ENCODE measurements at regions not wholly inside any gene's neighbourhood (a gene's known extent, or its start where the extent isn't known, plus 50 kb on each side); places are given as distances from the start of the nearest gene placed in this dataset.

DNA sequence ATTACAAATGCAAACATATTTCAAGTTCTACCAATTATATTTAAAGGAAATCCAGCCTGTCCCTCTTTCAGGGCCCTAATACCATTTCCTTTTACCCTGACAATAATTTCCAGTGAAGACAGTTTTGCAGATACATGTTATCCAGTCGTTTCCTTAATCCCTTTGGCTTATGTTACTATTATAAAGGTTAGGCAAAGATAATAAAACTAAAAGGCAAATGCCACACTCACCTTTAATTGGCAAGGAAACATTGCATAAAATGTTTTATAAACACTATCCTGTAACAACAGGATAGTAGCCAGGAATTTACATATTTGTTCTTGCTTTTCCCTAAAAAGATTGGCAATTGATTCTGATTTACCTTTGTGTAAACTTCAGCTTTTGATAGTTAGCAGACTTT is 168.7 kb downstream of the AEBP2 start:
- DNase-seq (ENCODE audit: low spot score) = no peak
- TF ChIP-seq, protein P1, sequence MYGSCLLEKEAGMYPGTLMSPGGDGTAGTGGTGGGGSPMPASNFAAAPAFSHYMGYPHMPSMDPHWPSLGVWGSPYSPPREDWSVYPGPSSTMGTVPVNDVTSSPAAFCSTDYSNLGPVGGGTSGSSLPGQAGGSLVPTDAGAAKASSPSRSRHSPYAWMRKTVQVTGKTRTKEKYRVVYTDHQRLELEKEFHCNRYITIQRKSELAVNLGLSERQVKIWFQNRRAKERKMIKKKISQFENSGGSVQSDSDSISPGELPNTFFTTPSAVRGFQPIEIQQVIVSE (CRISPR knock-in tag; IDR thresholded peaks at IDR 0.05; ENCODE audit: borderline replicate concordance) = no peak
- TF ChIP-seq, protein P2, sequence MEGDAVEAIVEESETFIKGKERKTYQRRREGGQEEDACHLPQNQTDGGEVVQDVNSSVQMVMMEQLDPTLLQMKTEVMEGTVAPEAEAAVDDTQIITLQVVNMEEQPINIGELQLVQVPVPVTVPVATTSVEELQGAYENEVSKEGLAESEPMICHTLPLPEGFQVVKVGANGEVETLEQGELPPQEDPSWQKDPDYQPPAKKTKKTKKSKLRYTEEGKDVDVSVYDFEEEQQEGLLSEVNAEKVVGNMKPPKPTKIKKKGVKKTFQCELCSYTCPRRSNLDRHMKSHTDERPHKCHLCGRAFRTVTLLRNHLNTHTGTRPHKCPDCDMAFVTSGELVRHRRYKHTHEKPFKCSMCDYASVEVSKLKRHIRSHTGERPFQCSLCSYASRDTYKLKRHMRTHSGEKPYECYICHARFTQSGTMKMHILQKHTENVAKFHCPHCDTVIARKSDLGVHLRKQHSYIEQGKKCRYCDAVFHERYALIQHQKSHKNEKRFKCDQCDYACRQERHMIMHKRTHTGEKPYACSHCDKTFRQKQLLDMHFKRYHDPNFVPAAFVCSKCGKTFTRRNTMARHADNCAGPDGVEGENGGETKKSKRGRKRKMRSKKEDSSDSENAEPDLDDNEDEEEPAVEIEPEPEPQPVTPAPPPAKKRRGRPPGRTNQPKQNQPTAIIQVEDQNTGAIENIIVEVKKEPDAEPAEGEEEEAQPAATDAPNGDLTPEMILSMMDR (IDR thresholded peaks at IDR 0.05) = no peak
- H3K9me3 Mint-ChIP-seq = peaks cover 30% of the 10 kb centered on the region
- H3K4me3 Mint-ChIP-seq = no peak overlapping the region
- H3K4me1 Mint-ChIP-seq = peaks cover 4% of the 10 kb centered on the region; the same call in 1 of the 2 replicates
- POLR2A ChIA-PET = no interaction called here
- H3K36me3 Mint-ChIP-seq = peaks cover 22% of the 10 kb centered on the region
- H3K27me3 Mint-ChIP-seq (ENCODE audit: low read depth) = no peaks in the 10 kb centered on the region; the same call in none of the 2 replicates
- CTCF ChIA-PET = no interaction called here
- no peak for ATAC-seq
- H3K27ac Mint-ChIP-seq = no peak overlapping the region

DNA sequence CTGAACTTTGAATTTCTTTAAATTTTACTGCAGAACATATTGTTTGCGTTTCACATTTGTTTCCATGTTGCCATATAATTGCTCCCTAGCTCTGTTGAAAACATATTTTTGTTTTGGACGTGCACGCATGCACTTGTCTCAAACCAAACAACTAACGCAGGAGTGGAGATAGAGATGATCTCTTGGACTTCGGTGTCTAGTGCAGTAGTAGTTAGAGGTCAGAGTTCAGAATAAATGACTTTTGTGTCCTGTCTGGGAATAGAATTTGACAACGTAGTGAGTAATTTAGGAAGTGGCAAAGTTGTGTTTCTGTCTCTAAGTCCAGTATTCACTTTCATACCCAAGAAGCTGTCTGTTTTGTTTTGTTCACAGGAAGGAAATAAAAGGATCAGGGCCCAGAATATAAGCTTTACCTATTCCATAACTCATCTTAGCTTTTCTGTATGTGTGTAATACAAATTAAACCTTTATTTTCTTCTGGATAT is 173.8 kb downstream of the AEBP2 start:
- H3K27ac Mint-ChIP-seq = peak overlapping the region; percentile 0; the same call in 1 of the 2 replicates
- no peak for TF ChIP-seq GTF2I (CRISPR knock-in tag; conservative IDR thresholded peaks at IDR 0.05)
- no peak for TF ChIP-seq ZNF423 (CRISPR knock-in tag; IDR thresholded peaks at IDR 0.05)
- TF ChIP-seq, protein P3, sequence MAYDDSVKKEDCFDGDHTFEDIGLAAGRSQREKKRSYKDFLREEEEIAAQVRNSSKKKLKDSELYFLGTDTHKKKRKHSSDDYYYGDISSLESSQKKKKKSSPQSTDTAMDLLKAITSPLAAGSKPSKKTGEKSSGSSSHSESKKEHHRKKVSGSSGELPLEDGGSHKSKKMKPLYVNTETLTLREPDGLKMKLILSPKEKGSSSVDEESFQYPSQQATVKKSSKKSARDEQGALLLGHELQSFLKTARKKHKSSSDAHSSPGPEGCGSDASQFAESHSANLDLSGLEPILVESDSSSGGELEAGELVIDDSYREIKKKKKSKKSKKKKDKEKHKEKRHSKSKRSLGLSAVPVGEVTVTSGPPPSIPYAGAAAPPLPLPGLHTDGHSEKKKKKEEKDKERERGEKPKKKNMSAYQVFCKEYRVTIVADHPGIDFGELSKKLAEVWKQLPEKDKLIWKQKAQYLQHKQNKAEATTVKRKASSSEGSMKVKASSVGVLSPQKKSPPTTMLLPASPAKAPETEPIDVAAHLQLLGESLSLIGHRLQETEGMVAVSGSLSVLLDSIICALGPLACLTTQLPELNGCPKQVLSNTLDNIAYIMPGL (CRISPR knock-in tag; IDR thresholded peaks at IDR 0.05) = no peak
- TF ChIP-seq, protein P4, sequence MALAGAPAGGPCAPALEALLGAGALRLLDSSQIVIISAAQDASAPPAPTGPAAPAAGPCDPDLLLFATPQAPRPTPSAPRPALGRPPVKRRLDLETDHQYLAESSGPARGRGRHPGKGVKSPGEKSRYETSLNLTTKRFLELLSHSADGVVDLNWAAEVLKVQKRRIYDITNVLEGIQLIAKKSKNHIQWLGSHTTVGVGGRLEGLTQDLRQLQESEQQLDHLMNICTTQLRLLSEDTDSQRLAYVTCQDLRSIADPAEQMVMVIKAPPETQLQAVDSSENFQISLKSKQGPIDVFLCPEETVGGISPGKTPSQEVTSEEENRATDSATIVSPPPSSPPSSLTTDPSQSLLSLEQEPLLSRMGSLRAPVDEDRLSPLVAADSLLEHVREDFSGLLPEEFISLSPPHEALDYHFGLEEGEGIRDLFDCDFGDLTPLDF (CRISPR knock-in tag; IDR thresholded peaks at IDR 0.05) = no peak
- TF ChIP-seq, protein P5, sequence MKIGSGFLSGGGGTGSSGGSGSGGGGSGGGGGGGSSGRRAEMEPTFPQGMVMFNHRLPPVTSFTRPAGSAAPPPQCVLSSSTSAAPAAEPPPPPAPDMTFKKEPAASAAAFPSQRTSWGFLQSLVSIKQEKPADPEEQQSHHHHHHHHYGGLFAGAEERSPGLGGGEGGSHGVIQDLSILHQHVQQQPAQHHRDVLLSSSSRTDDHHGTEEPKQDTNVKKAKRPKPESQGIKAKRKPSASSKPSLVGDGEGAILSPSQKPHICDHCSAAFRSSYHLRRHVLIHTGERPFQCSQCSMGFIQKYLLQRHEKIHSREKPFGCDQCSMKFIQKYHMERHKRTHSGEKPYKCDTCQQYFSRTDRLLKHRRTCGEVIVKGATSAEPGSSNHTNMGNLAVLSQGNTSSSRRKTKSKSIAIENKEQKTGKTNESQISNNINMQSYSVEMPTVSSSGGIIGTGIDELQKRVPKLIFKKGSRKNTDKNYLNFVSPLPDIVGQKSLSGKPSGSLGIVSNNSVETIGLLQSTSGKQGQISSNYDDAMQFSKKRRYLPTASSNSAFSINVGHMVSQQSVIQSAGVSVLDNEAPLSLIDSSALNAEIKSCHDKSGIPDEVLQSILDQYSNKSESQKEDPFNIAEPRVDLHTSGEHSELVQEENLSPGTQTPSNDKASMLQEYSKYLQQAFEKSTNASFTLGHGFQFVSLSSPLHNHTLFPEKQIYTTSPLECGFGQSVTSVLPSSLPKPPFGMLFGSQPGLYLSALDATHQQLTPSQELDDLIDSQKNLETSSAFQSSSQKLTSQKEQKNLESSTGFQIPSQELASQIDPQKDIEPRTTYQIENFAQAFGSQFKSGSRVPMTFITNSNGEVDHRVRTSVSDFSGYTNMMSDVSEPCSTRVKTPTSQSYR (CRISPR knock-in tag; IDR thresholded peaks at IDR 0.05) = no peak
- H3K27me3 Mint-ChIP-seq (ENCODE audit: low read depth) = no peaks in the 10 kb centered on the region; the same call in none of the 2 replicates
- POLR2A ChIA-PET = no interaction called here
- H3K4me1 Mint-ChIP-seq = peaks cover 28% of the 10 kb centered on the region
- H3K9me3 Mint-ChIP-seq = peaks cover 22% of the 10 kb centered on the region
- no peak overlapping the region for H3K4me3 Mint-ChIP-seq
- CTCF ChIA-PET = interaction anchor here (1.9 kb wide), 1 partner anchor 30 kb away, joined by 6 read pairs; no protein-coding TSS in a partner anchor
- ATAC-seq = no peak
- H3K36me3 Mint-ChIP-seq = peaks cover 26% of the 10 kb centered on the region
- DNase-seq (ENCODE audit: low spot score) = no peak

DNA sequence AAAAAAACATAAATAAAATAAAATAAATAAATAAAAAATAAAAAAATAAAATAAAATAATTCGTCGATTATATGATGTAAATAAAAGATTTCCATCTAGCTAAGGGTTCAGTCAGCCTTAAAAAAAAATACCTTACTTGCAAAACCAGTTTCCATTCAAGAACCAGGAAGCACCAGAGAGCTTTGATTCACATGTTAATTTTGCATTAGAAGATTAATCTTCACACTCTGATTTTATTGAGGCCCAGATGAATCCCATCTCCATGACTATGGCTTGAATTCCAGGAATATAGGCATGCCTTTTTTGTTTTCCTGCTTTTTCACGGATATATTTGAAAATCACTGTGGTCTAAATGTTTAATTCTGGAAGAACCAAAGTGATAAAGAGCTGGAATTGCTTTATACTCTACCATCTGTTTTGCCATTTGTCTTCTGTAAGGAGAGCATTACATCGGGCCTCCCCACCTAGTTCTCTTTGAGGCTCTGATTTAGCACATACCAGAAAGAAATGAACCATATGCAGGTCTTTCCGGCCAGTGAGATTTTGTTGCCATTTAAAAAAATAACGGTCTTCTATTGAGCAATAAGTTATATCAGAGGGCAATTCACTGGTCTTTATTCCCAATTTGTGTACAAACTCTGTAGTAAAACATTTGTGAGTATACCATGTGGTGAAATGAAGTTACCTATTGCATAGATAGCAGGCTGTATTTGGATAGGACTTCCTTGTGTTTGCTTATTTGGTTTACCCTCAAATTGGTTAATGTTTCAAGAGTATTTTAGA is 175.5 kb downstream of the AEBP2 start:
- TF ChIP-seq, protein P6, sequence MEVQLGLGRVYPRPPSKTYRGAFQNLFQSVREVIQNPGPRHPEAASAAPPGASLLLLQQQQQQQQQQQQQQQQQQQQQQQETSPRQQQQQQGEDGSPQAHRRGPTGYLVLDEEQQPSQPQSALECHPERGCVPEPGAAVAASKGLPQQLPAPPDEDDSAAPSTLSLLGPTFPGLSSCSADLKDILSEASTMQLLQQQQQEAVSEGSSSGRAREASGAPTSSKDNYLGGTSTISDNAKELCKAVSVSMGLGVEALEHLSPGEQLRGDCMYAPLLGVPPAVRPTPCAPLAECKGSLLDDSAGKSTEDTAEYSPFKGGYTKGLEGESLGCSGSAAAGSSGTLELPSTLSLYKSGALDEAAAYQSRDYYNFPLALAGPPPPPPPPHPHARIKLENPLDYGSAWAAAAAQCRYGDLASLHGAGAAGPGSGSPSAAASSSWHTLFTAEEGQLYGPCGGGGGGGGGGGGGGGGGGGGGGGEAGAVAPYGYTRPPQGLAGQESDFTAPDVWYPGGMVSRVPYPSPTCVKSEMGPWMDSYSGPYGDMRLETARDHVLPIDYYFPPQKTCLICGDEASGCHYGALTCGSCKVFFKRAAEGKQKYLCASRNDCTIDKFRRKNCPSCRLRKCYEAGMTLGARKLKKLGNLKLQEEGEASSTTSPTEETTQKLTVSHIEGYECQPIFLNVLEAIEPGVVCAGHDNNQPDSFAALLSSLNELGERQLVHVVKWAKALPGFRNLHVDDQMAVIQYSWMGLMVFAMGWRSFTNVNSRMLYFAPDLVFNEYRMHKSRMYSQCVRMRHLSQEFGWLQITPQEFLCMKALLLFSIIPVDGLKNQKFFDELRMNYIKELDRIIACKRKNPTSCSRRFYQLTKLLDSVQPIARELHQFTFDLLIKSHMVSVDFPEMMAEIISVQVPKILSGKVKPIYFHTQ (CRISPR knock-in tag; IDR thresholded peaks at IDR 0.05) = no peak
- TF ChIP-seq KAT7 (CRISPR knock-in tag; IDR thresholded peaks at IDR 0.05; ENCODE audit: borderline replicate concordance) = no peak
- peak; percentile 89 for TF ChIP-seq HMGA2 (CRISPR knock-in tag; IDR thresholded peaks at IDR 0.05)
- no peak for TF ChIP-seq FOXP1 (CRISPR knock-in tag; IDR thresholded peaks at IDR 0.05; ENCODE audit: borderline replicate concordance)
- no peak for TF ChIP-seq JUN (CRISPR knock-in tag; IDR thresholded peaks at IDR 0.05)
- TF ChIP-seq, protein P7, sequence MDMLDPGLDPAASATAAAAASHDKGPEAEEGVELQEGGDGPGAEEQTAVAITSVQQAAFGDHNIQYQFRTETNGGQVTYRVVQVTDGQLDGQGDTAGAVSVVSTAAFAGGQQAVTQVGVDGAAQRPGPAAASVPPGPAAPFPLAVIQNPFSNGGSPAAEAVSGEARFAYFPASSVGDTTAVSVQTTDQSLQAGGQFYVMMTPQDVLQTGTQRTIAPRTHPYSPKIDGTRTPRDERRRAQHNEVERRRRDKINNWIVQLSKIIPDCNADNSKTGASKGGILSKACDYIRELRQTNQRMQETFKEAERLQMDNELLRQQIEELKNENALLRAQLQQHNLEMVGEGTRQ (CRISPR knock-in tag; IDR thresholded peaks at IDR 0.05) = no peak
- Mint-ChIP-seq H3K4me3 (no peak overlapping the region), H3K36me3 (peaks cover 26% of the 10 kb centered on the region), H3K4me1 (peaks cover 27% of the 10 kb centered on the region), H3K27me3 (ENCODE audit: low read depth) (no peaks in the 10 kb centered on the region; the same call in 1 of the 2 replicates), H3K27ac (peak overlapping the region; percentile 73), H3K9me3 (peaks cover 22% of the 10 kb centered on the region)
- ChIA-PET POLR2A (interaction anchor here (1.3 kb wide), 1 partner anchor 17 kb away, joined by 3 read pairs; no protein-coding TSS in a partner anchor), CTCF (interaction anchor here (1.9 kb wide), 1 partner anchor 29 kb away, joined by 6 read pairs; no protein-coding TSS in a partner anchor)
- DNase-seq (ENCODE audit: low spot score) (no peak), ATAC-seq (peak; percentile 71)
